ENCODE measurements at regions not wholly inside any gene's neighbourhood (a gene's known extent, or its start where the extent isn't known, plus 50 kb on each side); places are given as distances from the start of the nearest gene placed in this dataset.

GRCh38 chr17:22469101-22469880 lies 777.0 kb downstream of the KCNJ18 start:
- Histone ChIP-seq H3K36me3 (ENCODE audit: control insufficient read depth in 4 of 4, insufficient read depth in 4 of 4, low read length in 4 of 4) (no peaks in the 10 kb centered on the region), H3K4me3 (no peak overlapping the region), H3K4me1 (ENCODE audit: control insufficient read depth in 5 of 5, insufficient read depth in 5 of 5, low read length in 5 of 5) (no peaks in the 10 kb centered on the region), H3K9me3 (ENCODE audit: control insufficient read depth in 4 of 4, insufficient read depth in 3 of 4, low read length in 3 of 4) (peaks cover 0 to 23% (median 3%) of the 10 kb centered on the region in 4 donors), H3K9ac (ENCODE audit: insufficient read depth in 1 of 2, low read length in 2 of 2) (no peak overlapping the region), H3K27ac (ENCODE audit: low read depth in 1 of 2, low read length in 1 of 2) (no peak overlapping the region), H3K27me3 (ENCODE audit: control insufficient read depth in 3 of 3, insufficient read depth in 3 of 3, low read length in 2 of 3) (no peaks in the 10 kb centered on the region)
- DNase-seq, result no peak
- ATAC-seq (ENCODE audit: insufficient read depth, low FRiP score), result no peak
- 76 to 86% methylated on average over 9 of the region's 9 CpGs for WGBS, 2 donors
- no peak for TF ChIP-seq CTCF (IDR thresholded peaks at IDR 0.05; ENCODE audit: control extremely low read depth, extremely low read depth)

- Histone ChIP-seq H3K9ac (ENCODE audit: insufficient read depth in 1 of 2, low read length in 2 of 2) (no peak overlapping the region), H3K9me3 (ENCODE audit: control insufficient read depth in 4 of 4, insufficient read depth in 3 of 4, low read length in 3 of 4) (peaks cover 0 to 22% (median 3%) of the 10 kb centered on the region in 4 donors), H3K27me3 (ENCODE audit: control insufficient read depth in 3 of 3, insufficient read depth in 3 of 3, low read length in 2 of 3) (no peaks in the 10 kb centered on the region), H3K4me3 (no peak overlapping the region), H3K36me3 (ENCODE audit: control insufficient read depth in 4 of 4, insufficient read depth in 4 of 4, low read length in 4 of 4) (no peaks in the 10 kb centered on the region), H3K4me1 (ENCODE audit: control insufficient read depth in 5 of 5, insufficient read depth in 5 of 5, low read length in 5 of 5) (no peaks in the 10 kb centered on the region), H3K27ac (ENCODE audit: low read depth in 1 of 2, low read length in 1 of 2) (no peak overlapping the region)
- TF ChIP-seq CTCF (IDR thresholded peaks at IDR 0.05; ENCODE audit: control extremely low read depth, extremely low read depth), result no peak
- 63 to 74% methylated on average over 4 of the region's 4 CpGs for WGBS, 2 donors
- no peak for DNase-seq
- no peak for ATAC-seq (ENCODE audit: insufficient read depth, low FRiP score)
Observed at GRCh38 chr17:22469941-22470340, 777.6 kb downstream of the KCNJ18 start.

GRCh38 chr17:22470411-22471175 lies 778.3 kb downstream of the KCNJ18 start:
- Histone ChIP-seq H3K27ac (ENCODE audit: low read depth in 1 of 2, low read length in 1 of 2) (no peak overlapping the region), H3K4me1 (ENCODE audit: control insufficient read depth in 5 of 5, insufficient read depth in 5 of 5, low read length in 5 of 5) (no peaks in the 10 kb centered on the region), H3K9me3 (ENCODE audit: control insufficient read depth in 4 of 4, insufficient read depth in 3 of 4, low read length in 3 of 4) (peaks cover 0 to 22% (median 1%) of the 10 kb centered on the region in 4 donors), H3K27me3 (ENCODE audit: control insufficient read depth in 3 of 3, insufficient read depth in 3 of 3, low read length in 2 of 3) (no peaks in the 10 kb centered on the region), H3K9ac (ENCODE audit: insufficient read depth in 1 of 2, low read length in 2 of 2) (no peak overlapping the region), H3K36me3 (ENCODE audit: control insufficient read depth in 4 of 4, insufficient read depth in 4 of 4, low read length in 4 of 4) (no peaks in the 10 kb centered on the region), H3K4me3 (no peak overlapping the region)
- TF ChIP-seq CTCF (IDR thresholded peaks at IDR 0.05; ENCODE audit: control extremely low read depth, extremely low read depth), result no peak
- no peak for DNase-seq
- no peak for ATAC-seq (ENCODE audit: insufficient read depth, low FRiP score)
- 59 to 61% methylated on average over 7 of the region's 7 CpGs for WGBS, 2 donors
